Glomerular endothelial cell (primary cell): ENCODE measurements at regions not wholly inside any gene's neighbourhood (a gene's known extent, or its start where the extent isn't known, plus 50 kb on each side); places are given as distances from the start of the nearest gene placed in this dataset.

Experiments
- DNase-seq: peaks from one replicate; pipeline ENCODE4 v3.0.0-alpha.2; 2011; ENCODE audit warnings: low read depth, low spot score; ENCODE audit errors: extremely low read depth

- no peak for DNase-seq
Observed at GRCh38 chr20:59429396-59429795, 129.0 kb downstream of the EDN3 start.

DNA sequence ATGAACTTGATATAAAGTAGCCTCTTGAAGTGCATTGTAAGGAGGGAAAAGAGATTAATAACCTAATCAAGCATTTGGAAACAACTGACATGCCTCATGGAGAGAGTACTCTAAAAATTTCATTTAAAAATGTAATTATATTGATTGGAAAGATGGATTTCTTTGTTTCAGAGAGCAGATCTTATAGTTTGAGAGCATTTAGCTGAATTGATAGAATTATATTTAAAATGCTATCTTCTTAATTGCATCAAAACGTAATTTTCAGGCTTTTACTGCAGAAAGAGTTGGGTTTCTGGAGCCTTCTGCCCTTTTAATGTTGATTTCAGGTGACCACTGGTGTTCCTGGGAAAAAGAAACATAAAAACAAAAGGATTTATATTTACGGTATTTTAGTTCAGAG, 130.6 kb downstream of the EDN3 start:
- no peak for DNase-seq

DNA sequence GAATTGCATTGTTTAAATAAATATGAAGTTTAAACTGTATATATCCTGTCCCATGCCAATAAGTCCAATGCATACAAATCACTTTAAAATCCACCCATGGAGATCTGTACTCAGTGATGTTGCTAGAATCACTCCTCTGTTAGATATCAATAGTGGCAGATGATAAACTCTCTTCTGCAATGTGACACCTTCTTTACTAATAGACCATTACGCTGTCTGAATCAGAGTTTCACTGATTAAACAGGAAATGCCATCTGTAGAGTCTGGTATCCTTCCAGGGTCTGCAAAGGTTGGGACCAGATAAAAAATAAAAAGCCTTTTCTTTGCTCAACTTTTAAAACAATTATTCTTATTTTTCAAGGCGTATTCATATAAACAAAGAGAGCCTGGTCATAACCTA, 134.5 kb downstream of the EDN3 start:
- DNase-seq, result no peak

GRCh38 chr20:59435518-59435917, 135.1 kb downstream of the EDN3 start:
- DNase-seq, result no peak

GRCh38 chr20:59437601-59438031, 137.2 kb downstream of the EDN3 start:
- no peak for DNase-seq

DNA sequence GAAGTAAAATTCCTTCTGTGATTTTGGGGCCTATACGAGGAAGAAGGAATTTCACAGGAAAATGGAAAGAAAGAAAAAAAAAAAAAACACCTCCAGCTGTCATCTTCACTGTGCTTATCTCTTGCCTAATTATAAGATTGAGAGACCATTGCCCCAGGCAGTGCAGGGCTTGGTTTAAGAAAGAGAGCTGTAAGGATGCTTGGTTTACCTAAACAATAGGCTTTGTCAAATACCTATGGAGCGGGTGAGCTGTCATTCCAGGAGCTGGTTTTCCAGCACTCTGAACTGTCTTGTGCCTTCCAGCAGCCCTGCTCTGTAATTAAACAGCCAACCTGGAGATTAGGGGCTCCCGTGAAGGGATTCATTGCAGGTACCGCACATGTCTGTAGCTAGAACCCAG, 137.8 kb downstream of the EDN3 start:
- no peak for DNase-seq

DNA sequence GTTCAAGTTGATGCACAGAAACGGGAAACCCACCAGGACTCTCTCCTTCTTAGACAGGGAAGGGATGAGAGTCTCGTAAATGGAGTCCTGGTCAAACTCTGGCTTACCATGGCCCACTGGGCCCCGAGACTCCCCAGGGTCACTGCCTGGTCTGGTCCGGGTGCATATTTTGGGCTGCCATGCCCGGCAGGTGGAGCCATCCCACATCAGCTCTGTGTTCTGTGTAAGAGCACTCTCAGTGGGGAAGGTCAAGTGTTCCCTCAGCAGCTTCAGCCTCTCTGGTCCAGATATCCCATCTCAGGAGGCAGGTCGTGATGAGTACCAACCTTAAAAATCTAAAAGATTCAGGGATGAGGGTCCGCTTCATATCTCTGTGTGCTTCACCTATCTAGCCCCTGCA, 138.8 kb downstream of the EDN3 start:
- no peak for DNase-seq

DNA sequence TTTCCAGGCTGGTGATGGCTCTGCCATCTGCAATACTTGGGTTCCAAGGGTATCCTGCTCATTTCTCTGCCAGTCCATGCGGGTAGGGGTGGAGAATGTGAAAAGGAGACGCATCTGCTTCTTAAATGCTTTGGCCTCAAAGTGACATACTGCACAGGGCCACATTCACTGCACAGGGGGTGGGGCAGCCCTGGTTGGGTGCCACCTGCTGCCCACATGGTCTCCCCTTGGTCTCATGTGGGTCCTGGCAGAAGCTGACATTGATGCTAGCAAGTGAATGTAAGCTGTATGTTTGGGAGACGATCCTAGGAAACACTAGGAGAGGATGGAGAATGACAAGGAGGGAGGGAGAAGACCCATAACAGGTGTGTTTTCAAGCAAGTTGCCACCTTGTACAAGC, 140.9 kb downstream of the EDN3 start:
- DNase-seq, result no peak

DNA sequence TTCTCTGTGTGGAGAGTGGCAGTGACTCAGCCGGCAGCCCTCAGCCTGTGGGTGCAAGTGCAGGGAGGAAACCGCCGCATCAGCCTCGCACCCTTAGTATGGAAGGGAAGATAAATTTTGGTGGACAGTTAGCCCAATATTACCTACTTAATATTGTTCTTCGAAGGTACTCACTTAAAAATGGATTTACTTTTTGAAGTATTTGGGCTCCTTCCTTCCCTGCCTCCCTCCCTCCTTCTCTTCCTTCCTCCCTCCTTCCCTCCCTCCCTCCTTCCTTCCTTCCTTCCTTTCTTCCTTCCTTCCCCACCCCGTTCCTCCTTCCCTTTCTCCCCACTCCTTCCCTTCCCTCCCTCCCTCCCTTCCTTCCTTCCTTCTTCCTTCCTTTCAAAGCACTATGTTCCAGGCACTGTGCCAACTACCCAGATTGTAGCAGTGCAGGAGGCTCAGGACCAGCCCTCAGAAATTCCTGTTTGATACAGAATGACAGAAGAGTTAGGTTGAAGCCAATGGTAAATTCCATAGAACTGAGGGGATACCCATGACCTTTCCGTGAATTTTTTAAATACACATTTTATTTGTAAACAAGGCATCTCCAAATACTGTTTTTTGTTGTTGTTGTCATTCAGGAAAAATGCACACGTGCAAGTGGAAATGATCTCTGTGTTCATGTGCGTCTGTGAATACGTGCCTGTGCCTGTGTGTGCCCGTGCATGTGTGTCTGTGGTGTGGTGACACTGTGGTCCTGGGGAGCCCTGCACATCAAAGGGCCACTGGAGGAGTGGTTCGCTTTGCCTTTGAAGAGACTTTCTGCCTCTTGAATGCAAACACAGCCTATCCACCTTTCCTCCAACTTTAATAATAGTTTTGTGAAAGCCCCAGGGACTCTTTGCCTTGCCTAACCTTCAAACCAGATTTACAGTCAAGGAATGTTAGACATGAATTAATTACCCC, 141.7 kb downstream of the EDN3 start:
- DNase-seq, result no peak

DNA sequence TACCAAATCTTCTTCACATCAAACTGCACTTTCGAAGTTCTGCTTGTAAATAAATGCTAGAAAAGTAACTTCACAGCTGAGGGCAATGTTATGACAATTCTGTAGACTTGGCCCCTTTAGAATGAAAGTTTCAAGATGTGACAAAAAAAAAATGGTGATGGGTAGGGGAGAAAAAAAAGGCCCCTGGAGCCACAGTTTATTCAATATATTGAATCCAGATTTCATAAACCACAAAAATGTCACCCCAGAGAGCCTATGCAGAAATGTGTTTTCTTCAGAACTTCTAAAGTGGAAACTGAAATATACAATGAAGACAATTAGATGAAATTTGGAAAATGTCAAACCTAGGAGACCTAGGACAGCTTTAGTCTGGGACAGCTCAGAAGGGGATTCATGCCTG, 143.1 kb downstream of the EDN3 start:
- no peak for DNase-seq

- DNase-seq, result no peak
Observed at GRCh38 chr20:59446376-59446775, 146.0 kb downstream of the EDN3 start.

DNA sequence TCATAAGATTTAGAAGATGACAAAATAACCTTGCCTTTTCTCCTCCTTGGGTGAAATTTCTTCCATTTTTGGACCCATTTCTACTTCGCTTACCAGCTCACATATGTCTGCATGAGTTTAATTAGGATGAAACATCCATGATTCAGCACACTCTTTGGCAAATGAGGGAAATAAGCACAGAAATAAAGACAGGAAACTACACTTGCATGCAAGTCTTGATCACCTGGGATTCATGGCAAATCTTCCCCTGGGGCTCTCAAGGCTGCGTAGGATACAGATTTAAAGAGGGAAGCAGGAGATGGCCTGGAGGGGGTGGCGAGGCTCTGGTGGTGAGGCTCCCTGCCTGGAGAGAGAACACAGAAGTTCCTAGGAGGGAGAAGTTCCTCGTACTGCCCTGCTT, 147.8 kb downstream of the EDN3 start:
- no peak for DNase-seq

GRCh38 chr20:59448851-59449444, 148.5 kb downstream of the EDN3 start:
- DNase-seq, result no peak

DNA sequence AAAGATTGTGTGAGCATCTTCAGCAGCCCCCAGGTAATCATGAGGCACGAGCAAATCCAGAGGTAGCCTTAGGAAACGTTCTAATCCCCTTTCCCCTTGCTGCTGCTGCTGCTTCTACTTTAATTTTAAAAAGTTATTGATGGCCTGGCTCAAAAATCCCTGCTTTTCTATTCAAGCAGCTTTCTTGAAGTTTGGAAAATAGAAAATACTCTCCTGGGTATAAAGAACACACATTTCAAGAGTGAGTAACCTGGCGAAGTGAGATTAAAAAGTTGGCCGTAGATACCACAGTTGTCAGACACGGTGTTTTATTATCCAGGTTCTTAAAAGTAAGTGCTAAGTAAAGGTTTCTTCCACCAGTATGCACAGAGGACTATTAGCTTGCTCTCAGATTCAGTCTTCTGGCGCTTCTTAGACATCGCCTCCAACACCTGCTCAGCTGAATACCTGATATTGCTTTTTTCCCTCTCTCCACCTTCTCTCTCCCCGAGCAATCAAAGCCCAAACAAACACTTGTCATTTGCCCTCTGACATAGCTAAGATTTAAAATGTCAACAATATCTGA, 150.7 kb downstream of the EDN3 start:
- DNase-seq, result no peak

DNA sequence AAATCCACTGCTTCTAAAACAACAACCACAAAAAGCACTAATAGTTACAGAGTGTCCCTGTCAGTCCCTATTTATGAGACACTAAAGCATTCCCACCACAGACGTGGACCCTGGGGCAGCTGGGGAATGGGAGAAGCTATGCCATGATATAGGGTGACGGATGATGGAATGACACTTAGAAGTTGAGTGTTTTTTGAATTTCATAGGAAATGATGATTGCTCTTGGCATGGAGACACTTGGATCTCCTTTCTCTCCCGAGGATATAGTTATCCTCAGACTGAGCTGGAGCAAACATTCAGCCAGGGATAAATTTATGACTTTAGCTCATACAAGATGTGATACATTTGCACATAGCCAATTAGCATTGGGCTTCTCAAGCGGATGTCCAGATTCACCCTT, 151.2 kb downstream of the EDN3 start:
- no peak for DNase-seq

- DNase-seq, result no peak
Observed at GRCh38 chr20:59452856-59453255, 151.5 kb upstream of the PHACTR3 start.

DNA sequence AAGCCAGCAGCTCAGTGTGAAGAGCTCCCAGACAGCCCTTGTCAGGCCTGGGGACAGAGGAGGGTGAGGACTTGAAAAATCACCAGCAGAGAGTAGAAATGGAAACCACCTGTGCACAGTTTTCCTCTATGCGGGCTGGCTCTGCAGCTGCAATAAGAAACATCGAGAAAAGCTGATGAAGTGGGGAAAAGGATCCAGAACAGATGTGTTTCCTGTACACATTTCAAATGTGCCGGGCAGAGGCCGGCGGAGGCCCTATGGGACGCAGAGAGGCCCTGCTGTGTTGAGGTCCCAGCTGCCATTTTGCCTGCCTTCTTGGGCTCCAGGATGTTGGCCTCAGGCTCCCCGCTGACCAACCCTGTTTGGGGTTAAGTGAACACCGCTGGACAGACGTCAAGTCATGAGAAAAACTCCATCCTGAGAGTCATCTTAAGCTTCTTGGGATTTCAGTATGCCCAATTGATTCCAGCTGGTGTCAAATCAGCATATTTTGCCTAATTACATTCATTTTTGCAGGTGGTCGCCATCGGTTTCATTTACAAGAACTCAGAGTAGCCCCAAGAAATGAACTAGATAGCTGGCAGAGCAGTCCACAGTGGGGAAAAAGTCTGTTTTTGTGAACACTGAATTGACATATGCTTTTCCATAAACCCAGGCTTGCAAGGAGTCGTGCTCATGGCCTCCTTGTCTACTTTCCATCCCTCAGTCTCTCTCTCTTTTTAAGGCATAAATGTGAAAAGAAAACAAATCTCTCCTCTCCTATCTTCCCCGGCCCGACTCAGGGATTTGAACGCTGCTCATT, 150.4 kb upstream of the PHACTR3 start:
- DNase-seq, result no peak

DNA sequence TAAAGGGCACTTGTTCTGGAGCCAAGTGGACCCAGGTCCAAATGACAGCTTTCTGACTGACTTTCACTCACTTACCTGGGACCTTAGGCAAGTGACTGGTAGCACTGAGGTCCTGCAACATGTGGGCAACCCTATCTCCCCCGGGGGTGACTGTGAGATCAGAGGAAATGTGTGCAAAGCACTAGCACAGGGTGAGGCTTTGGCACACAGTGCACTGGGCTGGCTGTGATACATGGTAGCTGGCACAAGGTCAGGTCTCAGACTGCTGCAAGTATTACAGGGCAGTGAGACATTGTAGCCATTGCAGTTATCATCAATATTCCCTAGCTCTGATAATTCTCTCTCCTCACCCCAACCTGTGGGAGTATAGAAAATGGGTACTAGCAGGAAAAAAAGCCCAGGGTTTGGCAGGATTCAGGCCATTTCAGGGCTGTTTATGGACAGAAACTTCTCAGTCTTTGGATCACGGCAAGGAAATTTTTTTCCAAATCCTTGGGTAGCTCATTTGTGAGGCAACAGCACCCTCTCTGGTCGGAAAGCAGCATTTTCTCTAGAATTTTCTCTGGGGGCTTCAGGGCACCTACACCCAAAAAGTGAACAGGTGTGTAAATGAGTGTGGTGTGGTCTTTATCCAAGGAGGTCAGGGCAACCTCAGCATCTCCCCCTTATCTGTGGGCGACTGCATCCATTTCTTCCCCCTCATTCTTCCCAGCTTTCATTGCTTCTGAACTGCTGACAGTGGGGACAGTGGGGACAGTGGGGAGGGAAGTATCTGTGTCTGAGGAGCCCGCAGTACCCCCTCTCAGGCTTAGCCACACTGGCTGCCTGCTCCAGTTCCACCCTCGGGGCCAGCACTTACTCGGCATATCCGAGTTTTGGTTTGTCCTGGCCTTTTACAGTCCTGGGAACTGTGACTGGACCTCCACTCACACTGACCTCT, 148.7 kb upstream of the PHACTR3 start:
- no peak for DNase-seq

DNA sequence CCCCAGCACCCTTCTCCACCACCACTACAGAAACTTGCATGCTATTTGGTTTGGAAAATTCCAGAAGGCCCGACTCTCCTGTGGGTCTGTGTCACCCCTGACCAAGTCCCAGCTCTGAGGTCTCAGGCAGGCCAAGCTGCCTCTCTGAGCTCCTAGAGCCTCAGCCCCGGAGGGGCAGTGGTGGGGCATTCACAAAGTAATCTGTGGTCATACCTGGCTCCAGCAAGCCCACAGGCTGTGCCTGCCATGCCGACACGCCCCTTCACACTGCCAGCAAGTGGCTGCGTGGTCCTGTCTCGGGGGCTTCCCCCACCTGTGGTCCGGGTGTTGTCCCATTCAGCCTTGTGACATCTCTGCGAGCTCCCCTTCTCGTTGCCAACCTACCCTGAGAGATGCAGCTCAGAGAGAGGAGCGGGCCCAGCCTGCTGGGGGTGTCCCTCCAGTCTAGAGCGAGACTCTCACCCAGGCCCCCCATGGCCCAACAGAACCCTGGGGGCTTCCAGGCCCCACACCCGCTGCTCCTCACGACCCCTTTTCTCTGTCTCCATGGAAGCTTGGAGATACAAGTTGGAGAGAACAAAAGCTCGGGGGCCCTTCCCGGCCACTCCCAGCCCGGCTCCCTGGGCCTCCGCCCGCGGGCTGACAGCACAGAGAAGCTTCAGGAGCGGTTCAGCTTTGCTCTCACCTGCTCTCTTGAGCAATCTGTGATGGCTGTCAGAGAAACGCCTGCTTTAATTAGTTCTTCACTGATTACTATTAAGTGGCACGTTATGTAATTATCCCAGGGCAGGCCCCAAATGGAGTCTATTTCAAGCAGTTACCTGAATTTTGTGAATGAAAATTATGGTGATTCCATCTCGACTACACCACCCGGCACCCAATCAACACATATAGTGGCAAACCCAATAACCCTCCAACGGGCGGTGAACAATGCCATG, 147.7 kb upstream of the PHACTR3 start:
- DNase-seq, result no peak
